MG63 (cell line): ENCODE measurements at regions not wholly inside any gene's neighbourhood (a gene's known extent, or its start where the extent isn't known, plus 50 kb on each side); places are given as distances from the start of the nearest gene placed in this dataset.

ENCODE experiments used
- DNase-seq: peaks from one replicate; pipeline ENCODE4 v3.0.0-alpha.2; 2020
- H3K27me3 ChIP-seq: fragments of 250-450 bp; sonication (Bioruptor Pico); 2 replicates; pipeline ENCODE4 v1.5.1; 2020; ENCODE audit warnings: mild to moderate bottlenecking, moderate library complexity
- H3K36me3 ChIP-seq: fragments of 250-450 bp; sonication (Bioruptor Pico); 2 replicates; pipeline ENCODE4 v1.5.1; 2020; ENCODE audit warnings: mild to moderate bottlenecking, moderate library complexity
- H3K4me3 ChIP-seq: fragments of 250-450 bp; sonication (Bioruptor Pico); 2 replicates; pipeline ENCODE4 v1.5.1; 2020; ENCODE audit warnings: mild to moderate bottlenecking, moderate library complexity
- H3K9me3 ChIP-seq: fragments of 250-450 bp; sonication (Bioruptor Pico); 2 replicates; pipeline ENCODE4 v1.5.1; 2020; ENCODE audit warnings: mild to moderate bottlenecking, moderate library complexity

DNA sequence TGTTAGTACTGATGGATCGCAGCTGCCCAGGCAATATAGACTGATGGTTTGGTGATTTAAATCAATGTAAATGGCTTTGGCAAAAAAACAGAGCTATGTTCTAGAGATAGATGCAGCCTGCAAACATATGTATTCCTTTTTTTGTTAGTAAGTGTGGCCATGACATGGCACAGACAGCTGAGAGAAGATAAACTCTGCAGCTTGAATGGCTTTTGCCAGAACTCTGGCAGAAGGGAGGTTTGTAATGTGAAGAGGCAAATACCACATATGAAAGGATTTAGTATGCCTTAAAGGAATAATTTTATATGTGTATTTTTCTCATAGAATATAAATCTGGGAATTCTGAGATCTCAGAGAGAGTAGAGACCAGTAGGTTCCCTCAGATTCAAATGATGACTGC lies 340.2 kb upstream of the DMAC1 start:
- no peaks in the 10 kb centered on the region for H3K36me3 ChIP-seq
- no peak overlapping the region for H3K4me3 ChIP-seq
- no peaks in the 10 kb centered on the region for H3K9me3 ChIP-seq
- no peaks in the 10 kb centered on the region for H3K27me3 ChIP-seq
- DNase-seq = no peak

DNA sequence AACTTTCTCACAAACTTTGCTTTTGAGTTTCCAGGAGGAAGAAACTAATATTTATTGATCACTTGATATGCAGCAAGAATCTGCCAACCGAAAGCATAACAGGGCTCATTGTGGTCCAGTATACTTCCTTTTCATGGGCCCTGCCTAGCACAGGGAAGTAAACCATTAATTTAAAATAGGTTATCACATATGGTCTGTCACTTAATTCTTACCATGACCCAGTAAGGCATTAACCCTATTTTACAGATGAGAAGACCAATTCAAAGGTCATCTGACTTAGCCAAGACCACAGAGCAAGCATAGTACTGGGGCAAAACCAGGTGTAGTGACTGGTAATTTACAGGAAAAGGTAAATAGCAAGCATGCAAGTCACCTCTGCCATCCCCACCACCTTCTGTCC lies 336.9 kb upstream of the DMAC1 start:
- no peak for DNase-seq
- Histone ChIP-seq H3K4me3 (no peak overlapping the region), H3K36me3 (no peaks in the 10 kb centered on the region), H3K27me3 (no peaks in the 10 kb centered on the region), H3K9me3 (no peaks in the 10 kb centered on the region)

DNA sequence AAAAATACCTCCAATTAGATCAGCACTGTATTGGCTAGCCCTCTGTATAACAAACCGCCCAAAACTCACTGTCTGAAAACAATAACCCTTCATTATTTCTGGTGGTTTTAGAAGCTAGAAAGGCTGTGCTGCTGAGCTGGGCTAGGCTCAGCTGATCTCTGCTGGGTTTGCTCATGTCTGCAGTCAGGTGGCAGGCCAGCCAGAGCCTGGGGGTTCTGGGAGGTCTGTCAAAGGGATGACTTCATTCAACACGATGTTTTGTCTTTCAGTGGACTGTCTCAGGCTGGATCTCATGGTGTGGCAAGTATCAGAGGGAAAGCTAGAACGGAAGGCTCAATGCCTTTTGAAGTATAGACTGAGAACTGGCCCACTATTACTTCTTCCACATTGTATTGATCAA lies 335.1 kb upstream of the DMAC1 start:
- no peak for DNase-seq
- no peaks in the 10 kb centered on the region for H3K36me3 ChIP-seq
- no peaks in the 10 kb centered on the region for H3K9me3 ChIP-seq
- H3K27me3 ChIP-seq = no peaks in the 10 kb centered on the region
- no peak overlapping the region for H3K4me3 ChIP-seq

DNA sequence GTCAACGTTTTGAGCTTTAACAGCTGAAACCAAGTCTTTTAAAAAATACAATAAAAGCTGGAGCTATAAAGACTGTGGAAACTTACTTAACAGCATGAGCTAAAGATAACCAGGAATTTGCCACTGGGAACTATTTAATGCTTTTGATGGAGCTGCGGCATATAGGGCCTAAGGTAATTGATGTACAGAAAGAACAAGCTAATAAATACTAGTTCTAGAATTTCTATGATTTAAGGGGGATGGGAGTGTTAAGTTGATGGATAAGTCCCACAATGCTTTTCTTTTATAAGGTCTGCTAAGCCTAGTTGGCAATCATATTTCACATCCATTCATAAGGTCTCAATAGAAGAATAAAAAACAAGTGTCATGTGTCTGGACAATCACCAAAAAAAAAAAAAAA lies 334.0 kb upstream of the DMAC1 start:
- DNase-seq = no peak
- Histone ChIP-seq H3K4me3 (no peak overlapping the region), H3K9me3 (no peaks in the 10 kb centered on the region), H3K27me3 (no peaks in the 10 kb centered on the region), H3K36me3 (no peaks in the 10 kb centered on the region)

DNA sequence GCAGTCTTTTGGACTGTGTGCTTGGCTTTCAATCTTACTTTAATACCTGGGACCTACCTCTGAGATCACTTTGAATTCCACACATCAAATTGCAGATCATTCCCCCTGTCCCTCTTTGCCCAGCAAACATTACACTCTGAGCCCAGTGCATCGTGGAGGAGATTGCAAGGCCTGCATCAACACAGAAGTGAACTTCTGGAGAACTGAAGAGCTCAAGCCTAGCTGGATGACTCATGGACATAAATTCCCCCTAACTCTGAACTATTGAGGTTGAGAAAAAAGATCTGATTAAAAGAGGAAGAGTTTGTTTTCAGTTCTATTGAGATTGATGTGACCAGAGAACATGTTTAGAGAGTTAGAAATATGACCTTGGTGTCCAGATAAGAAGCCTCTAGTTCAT lies 316.0 kb upstream of the DMAC1 start:
- Histone ChIP-seq H3K27me3 (no peaks in the 10 kb centered on the region), H3K36me3 (no peaks in the 10 kb centered on the region), H3K4me3 (no peak overlapping the region), H3K9me3 (no peaks in the 10 kb centered on the region)
- no peak for DNase-seq

DNA sequence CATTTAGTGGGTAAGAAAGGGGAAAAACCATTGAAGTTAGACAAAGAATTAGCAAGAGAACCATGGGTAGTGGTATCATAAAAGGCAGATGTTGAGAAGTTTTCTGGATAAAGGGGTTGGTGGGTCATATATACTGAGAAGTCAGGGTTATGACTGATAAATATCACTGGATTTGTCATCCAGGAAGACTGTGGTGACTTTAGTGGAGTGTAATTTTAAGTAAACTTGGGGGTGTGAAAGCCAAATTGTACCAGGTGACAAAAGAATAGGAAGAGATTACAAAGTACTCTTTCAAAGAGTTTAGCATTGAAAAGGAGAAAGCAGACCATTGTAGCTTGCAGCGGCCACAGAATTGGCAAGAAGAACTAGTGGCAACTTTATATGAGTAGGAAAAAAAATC lies 315.2 kb upstream of the DMAC1 start:
- H3K9me3 ChIP-seq = no peaks in the 10 kb centered on the region
- H3K36me3 ChIP-seq = no peaks in the 10 kb centered on the region
- no peak overlapping the region for H3K4me3 ChIP-seq
- H3K27me3 ChIP-seq = no peaks in the 10 kb centered on the region
- DNase-seq = no peak

DNA sequence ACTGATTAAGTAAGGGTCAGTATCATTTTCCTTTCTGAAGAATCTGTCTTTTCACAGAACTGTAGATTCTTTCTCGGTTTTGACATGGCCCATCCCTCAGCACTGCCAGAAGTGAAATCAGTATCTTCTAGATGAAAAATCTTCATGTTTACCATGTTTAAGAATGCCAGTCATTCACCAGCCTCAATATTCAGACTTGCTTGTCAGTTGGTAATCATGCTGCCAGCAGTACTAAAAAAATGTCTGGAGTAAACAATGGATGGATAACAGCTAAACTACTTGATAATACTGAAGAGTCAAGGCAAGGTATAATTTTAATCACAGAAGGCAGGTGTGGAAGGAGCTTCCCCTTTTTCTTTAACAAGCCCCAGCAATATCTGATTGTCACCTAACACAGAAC lies 306.8 kb upstream of the DMAC1 start:
- no peaks in the 10 kb centered on the region for H3K36me3 ChIP-seq
- no peak for DNase-seq
- no peaks in the 10 kb centered on the region for H3K9me3 ChIP-seq
- no peaks in the 10 kb centered on the region for H3K27me3 ChIP-seq
- H3K4me3 ChIP-seq = no peak overlapping the region

DNA sequence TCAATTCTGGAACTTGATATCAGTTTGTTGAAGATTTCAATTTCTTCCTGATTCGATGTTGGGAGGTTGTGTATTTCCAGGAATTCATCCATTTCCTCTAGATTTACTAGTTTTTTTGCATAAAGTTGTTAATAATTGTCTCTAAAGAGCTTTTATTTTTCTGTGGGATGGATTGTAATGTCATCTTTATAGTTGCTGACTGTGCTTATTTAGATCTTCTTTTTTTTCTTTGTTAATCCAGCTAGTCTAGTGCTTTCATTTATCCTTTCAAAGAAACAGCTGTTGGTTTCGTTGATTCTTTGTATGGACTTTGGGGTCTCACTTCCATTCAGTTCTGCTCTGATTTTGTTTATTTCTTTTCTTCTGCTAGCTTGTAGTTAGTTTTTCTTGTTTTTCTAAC lies 302.0 kb upstream of the DMAC1 start:
- no peaks in the 10 kb centered on the region for H3K36me3 ChIP-seq
- no peaks in the 10 kb centered on the region for H3K27me3 ChIP-seq
- no peak for DNase-seq
- no peaks in the 10 kb centered on the region for H3K9me3 ChIP-seq
- no peak overlapping the region for H3K4me3 ChIP-seq

DNA sequence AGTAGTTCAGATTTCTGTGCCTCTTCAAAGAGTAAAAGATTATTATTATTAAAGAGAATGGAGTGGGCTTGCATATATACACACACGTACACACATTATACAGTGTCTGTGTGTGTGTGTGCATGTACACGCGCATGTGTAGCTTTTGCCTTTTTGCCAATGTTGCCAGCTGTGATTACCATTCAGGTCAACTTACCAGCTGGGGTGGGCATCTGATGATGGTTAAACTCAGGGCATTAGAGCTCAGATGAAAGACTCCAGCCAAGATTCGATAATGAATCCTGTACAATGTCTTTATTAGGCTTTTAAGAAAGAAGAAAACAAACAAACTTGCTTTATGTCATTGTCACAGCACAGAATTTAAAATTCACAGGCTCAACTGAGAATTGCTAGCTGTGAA lies 296.5 kb upstream of the DMAC1 start:
- no peaks in the 10 kb centered on the region for H3K9me3 ChIP-seq
- no peak overlapping the region for H3K4me3 ChIP-seq
- H3K36me3 ChIP-seq = no peaks in the 10 kb centered on the region
- no peaks in the 10 kb centered on the region for H3K27me3 ChIP-seq
- no peak for DNase-seq

DNA sequence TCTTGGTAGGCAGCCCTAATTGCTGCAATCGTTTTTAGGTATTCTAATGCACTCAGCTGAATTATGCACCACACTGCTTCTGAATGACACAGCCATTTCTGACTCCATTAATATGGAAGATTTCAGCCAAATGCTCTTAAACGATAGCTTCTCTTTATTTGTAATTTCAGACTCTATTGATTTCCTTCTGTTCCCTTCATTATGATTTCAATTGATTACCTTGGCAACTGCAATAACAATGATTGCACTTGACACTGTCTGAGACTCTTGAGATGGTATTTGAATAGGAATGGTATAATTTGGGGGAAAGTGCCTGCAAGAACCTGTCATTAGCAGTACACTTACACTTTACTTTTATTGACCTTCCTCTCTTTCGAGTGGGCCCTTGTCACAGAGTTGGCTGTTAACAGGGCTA lies 296.1 kb upstream of the DMAC1 start:
- no peak overlapping the region for H3K4me3 ChIP-seq
- no peaks in the 10 kb centered on the region for H3K27me3 ChIP-seq
- no peaks in the 10 kb centered on the region for H3K9me3 ChIP-seq
- H3K36me3 ChIP-seq = no peaks in the 10 kb centered on the region
- DNase-seq = no peak

DNA sequence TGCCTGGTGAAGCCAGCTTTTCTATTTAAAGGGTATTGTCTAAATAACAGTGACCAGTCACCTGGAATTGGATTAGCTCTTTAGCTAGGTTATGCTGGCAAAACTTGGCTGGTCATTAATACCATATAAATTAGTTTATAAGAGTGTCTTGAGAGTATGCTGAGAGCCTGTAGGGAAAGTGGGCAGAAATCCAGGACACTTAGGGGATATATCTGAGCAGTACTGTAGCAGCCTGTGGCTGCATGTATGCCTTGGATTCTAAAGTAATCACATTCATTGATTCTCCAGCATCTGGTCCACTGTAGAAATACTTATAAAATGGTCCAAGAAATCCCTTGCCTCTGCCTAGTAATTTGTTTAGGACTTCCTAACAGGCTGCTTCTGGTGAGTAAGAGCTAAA lies 288.9 kb upstream of the DMAC1 start:
- no peak for DNase-seq
- Histone ChIP-seq H3K36me3 (no peaks in the 10 kb centered on the region), H3K9me3 (no peaks in the 10 kb centered on the region), H3K4me3 (no peak overlapping the region), H3K27me3 (no peaks in the 10 kb centered on the region)

DNA sequence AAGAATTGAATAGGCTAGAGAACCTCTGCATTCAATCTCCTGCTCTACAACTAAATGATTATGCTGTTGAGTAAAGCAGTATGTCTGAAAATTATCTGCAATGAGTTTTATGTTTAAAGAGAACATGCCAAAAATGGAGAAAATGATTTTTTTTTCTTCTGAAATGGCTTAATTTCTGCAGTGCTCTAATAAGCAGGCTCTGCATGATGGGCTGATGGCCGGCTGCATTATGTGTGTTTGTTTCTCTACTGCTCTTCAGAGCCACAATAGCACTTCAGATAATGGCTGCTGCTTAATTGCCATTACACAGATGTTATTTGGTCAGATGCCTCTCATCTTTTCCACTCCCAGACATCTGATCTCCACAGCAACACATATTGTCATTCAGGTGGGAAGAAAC lies 286.4 kb upstream of the DMAC1 start:
- no peak for DNase-seq
- no peak overlapping the region for H3K4me3 ChIP-seq
- no peaks in the 10 kb centered on the region for H3K27me3 ChIP-seq
- no peaks in the 10 kb centered on the region for H3K9me3 ChIP-seq
- H3K36me3 ChIP-seq = no peaks in the 10 kb centered on the region

DNA sequence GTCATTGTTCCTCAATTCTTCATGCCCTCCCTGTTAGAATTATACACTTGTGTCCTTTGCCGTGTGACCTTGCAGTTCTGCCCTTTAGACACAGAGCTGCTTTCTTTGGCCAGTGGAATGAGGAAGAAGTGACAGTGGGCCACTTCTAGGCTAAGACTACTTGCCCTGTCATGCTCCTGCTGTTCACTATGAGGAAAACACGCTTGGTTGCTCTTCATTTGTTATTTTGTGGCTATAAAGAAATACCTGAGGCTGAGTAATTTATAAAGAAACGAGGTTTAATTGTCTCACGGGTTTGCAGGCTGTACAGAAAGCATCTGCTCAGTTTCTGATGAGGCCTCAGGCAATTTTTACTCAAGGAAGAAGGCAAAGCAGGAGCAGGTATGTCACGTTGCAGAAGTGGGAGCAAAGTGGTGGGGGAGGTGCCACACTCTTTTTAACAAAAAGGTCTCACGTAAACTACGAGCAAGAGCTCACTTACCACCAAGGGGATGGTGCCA lies 279.1 kb upstream of the DMAC1 start:
- H3K9me3 ChIP-seq = no peaks in the 10 kb centered on the region
- no peak for DNase-seq
- no peaks in the 10 kb centered on the region for H3K27me3 ChIP-seq
- H3K36me3 ChIP-seq = no peaks in the 10 kb centered on the region
- H3K4me3 ChIP-seq = no peak overlapping the region

DNA sequence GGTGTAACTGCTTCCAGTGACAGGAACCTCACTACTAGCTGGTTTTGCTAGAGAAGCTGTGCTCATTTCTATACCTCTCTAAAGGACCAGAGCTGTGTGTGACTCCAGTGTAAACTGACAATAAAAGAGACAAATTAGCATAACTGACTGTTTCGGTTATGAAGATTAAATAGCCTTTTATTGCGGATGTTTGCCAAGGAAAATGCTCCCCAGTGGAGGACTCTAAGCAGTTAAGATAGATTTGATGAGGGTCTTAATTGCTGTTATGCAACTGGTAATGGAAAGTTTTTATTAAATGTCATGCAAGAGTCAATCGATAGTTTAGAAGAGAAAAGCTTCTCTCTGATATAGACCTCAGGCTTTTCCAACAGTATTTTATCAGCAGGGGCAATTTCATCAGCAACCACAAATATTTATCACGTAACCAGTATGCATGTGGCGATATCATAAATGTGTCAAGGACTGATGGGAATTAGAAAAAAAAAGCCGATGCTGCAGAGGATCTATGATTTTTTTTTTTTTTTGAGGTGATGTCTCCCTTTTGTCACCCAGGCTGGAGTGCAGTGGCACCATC lies 275.2 kb upstream of the DMAC1 start:
- no peaks in the 10 kb centered on the region for H3K27me3 ChIP-seq
- no peaks in the 10 kb centered on the region for H3K36me3 ChIP-seq
- H3K4me3 ChIP-seq = no peak overlapping the region
- no peaks in the 10 kb centered on the region for H3K9me3 ChIP-seq
- no peak for DNase-seq

DNA sequence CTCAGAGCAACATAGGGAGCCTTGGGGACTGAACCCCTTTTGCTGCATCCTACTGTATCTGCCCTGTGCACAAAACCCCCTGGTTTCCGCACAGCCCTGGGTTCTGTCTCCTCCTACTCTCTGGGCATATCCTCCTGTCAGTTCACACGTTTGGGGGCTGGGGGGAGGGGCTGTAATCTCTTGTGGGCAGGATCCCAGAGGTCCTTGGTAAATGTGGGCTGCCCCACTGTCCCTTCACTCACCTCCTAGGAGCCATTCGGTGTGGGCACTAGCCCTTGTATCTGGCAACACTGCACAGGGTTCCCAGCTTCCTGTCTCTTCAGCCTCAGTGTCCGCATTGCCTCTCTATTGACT lies 271.8 kb upstream of the DMAC1 start:
- Histone ChIP-seq H3K4me3 (no peak overlapping the region), H3K27me3 (no peaks in the 10 kb centered on the region), H3K9me3 (no peaks in the 10 kb centered on the region), H3K36me3 (no peaks in the 10 kb centered on the region)
- DNase-seq = no peak

DNA sequence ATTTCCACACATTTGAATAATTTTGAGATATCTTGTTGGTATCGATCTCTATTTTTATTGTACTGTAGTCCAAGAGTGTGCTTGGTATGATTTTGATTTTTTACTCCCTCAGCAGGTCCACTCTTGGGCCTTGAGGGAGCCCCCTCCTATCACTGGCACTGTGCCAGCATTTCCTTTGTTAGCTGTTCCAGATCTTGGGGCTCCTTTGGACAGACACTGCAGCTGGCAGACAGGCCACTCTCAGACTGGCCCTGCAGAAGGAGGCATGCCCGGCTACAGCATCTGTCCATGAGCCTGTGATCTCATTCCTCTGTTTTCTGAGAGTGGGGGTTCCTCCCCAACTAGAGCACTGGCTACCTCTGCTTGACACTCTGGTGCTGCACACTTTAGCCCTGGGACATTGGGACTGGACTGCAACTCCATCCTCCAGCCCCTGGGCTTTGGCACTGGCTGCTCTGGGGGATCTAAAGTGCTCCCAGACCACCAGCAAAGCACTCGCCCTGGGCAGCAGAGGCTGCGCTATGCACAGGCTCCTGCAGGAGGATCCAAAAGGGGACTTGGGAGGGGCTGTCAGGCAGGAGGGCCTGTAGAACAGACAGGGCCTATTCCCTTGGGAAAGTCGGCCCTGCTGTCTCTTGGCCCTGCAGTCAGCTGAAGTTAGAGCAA lies 271.3 kb upstream of the DMAC1 start:
- no peak overlapping the region for H3K4me3 ChIP-seq
- H3K27me3 ChIP-seq = no peaks in the 10 kb centered on the region
- H3K9me3 ChIP-seq = no peaks in the 10 kb centered on the region
- DNase-seq = no peak
- no peaks in the 10 kb centered on the region for H3K36me3 ChIP-seq

DNA sequence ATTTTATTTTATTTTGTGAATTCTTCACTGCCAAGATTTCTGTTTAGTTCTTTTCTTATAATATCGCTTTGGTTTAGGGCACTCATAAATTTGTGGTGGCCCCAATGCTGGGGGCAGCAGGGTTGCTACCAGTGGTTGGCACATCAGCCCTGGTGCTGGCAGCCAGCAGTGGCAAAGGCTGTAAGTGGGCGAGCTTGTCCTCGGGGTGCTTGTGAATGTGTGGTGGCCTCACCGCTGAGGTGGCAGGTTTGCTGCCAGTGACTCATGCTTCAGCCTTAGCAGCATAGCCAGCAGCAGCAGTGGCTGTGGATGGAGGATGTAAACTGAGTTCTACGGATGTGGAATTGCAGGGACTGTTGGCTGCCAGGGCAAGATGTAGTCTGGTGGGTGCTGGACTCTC lies 262.9 kb upstream of the DMAC1 start:
- Histone ChIP-seq H3K27me3 (no peaks in the 10 kb centered on the region), H3K36me3 (no peaks in the 10 kb centered on the region), H3K9me3 (no peaks in the 10 kb centered on the region), H3K4me3 (no peak overlapping the region)
- no peak for DNase-seq

DNA sequence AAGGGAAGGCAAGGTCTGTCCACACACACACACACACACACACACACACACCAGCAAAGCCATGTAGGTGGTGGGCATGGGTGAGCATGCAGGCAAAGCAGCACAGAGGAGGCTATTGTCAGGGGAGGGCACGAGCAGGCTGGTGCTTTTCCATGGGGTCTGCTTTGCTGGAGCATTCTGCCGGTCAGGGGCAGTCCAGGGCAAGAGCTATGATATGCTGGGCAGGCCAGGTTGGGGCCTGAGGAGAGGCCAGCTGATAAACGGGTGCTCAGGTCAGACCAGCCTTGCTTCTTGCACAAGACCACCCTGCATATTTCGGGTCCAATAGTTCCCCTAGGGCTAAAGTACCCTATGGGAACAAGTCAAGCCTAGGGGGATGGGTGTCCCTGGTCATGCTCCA lies 253.9 kb upstream of the DMAC1 start:
- H3K4me3 ChIP-seq = no peak overlapping the region
- no peaks in the 10 kb centered on the region for H3K9me3 ChIP-seq
- H3K27me3 ChIP-seq = no peaks in the 10 kb centered on the region
- H3K36me3 ChIP-seq = no peaks in the 10 kb centered on the region
- DNase-seq = no peak

DNA sequence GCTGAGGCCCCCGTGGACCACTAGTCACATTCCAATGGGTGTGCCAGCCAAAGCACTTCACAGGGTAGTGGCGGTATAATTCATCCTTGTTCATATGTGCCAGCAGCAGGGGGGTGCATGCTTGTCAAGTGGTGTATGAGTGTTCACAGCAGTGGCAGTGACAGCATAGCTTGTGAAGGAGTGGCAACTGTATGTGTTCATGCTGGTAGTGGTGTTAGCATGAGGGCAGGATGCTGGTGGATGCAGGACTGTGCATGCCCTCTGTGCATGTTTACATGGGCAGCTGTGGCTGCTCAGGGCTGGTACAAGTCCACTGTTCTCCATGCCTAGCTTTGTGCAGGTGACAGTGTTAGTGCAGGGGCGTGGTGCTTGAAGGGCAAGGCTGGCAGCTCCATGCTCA lies 253.4 kb upstream of the DMAC1 start:
- Histone ChIP-seq H3K36me3 (no peaks in the 10 kb centered on the region), H3K4me3 (no peak overlapping the region), H3K27me3 (no peaks in the 10 kb centered on the region), H3K9me3 (no peaks in the 10 kb centered on the region)
- DNase-seq = no peak
